ENCODE measurements at regions not wholly inside any gene's neighbourhood (a gene's known extent, or its start where the extent isn't known, plus 50 kb on each side); places are given as distances from the start of the nearest gene placed in this dataset.
"Not testable (repeated sequence)": the region's sequence is repeated elsewhere in the genome, so short reads cannot be mapped to it uniquely, and the experiment has no call there.

DNA sequence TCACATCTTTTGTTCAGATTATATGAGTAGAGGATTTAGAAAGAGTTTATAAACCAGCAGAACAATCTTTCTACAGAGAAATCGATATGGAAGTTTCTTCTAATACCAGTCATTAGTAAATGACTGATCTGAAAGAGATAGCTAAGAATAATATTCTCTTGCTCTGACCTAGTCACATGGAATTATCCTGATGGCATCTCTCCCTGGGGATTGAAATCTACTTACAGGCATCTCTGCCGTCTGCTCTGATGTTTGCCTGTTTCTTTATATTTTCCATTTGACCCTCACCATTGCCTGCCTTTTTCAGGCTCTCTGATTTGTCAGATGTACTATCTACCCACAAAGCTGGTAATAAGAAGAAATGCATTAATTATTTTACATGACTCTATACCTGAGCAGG lies 1157.3 kb downstream of the PCDH7 start:
- CTCF ChIA-PET: no interaction called here
- Histone ChIP-seq H3K4me1 (no peaks in the 10 kb centered on the region), H3K4me3 (ENCODE audit: low read depth, low read length) (no peak overlapping the region), H3K27me3 (replicated peaks; ENCODE audit: control insufficient read depth, insufficient read depth, low read length) (no peaks in the 10 kb centered on the region), H3K36me3 (ENCODE audit: control insufficient read depth, insufficient read depth, low read length) (no peaks in the 10 kb centered on the region), H3K9me3 (no peaks in the 10 kb centered on the region)
- Mint-ChIP-seq H3K9me3 (ENCODE audit: unreplicated experiment) (no peaks in the 10 kb centered on the region), H3K27ac (ENCODE audit: unreplicated experiment) (no peak overlapping the region), H3K27me3 (ENCODE audit: insufficient read depth, unreplicated experiment) (no peaks in the 10 kb centered on the region), H3K36me3 (ENCODE audit: insufficient read depth, unreplicated experiment) (no peaks in the 10 kb centered on the region), H3K4me1 (ENCODE audit: low read depth, unreplicated experiment) (no peaks in the 10 kb centered on the region), H3K4me3 (ENCODE audit: unreplicated experiment) (no peak overlapping the region)
- BruUV-seq (replicated peaks): no TSS peak
- intact Hi-C loops (cut with micrococcal nuclease; ENCODE audit: unreplicated experiment): loop anchor here (5.0 kb wide), 1 partner anchor 165 kb away; no protein-coding TSS in a partner anchor
- POLR2A ChIA-PET: no interaction called here
- TF ChIP-seq, protein P1, sequence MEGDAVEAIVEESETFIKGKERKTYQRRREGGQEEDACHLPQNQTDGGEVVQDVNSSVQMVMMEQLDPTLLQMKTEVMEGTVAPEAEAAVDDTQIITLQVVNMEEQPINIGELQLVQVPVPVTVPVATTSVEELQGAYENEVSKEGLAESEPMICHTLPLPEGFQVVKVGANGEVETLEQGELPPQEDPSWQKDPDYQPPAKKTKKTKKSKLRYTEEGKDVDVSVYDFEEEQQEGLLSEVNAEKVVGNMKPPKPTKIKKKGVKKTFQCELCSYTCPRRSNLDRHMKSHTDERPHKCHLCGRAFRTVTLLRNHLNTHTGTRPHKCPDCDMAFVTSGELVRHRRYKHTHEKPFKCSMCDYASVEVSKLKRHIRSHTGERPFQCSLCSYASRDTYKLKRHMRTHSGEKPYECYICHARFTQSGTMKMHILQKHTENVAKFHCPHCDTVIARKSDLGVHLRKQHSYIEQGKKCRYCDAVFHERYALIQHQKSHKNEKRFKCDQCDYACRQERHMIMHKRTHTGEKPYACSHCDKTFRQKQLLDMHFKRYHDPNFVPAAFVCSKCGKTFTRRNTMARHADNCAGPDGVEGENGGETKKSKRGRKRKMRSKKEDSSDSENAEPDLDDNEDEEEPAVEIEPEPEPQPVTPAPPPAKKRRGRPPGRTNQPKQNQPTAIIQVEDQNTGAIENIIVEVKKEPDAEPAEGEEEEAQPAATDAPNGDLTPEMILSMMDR (IDR thresholded peaks at IDR 0.05; ENCODE audit: insufficient read depth in 1 of 2, low read depth in 1 of 2, low read length in 1 of 2, severe bottlenecking in 1 of 2, unreplicated experiment in 1 of 2): no peak
- DNase-seq: no peak

DNA sequence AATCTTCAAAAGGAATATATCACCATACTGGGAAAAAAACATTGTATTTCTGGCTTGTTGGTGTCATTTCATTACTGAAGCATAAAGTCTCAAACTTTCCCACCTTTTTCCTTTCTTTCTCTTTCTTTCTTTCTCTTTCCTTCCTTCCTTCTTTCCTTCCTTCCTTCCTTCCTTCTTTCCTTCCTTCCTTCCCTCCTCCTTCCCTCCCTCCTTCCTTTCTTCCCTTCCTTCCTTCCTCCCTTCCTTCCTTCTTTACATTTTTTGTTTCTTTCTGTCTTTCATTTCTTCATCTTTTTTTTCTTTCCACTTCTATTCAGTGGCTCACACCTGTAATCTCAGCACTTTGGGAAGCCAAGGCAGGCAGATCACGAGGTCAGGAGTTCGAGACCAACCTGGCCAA lies 1160.7 kb downstream of the PCDH7 start:
- POLR2A ChIA-PET; H3K4me3 Mint-ChIP-seq (ENCODE audit: unreplicated experiment); H3K9me3 Mint-ChIP-seq (ENCODE audit: unreplicated experiment); intact Hi-C loops (cut with micrococcal nuclease; ENCODE audit: unreplicated experiment); H3K36me3 Mint-ChIP-seq (ENCODE audit: insufficient read depth, unreplicated experiment); H3K27me3 ChIP-seq (replicated peaks; ENCODE audit: control insufficient read depth, insufficient read depth, low read length); H3K27me3 Mint-ChIP-seq (ENCODE audit: insufficient read depth, unreplicated experiment); H3K4me1 Mint-ChIP-seq (ENCODE audit: low read depth, unreplicated experiment); H3K4me1 ChIP-seq; DNase-seq; BruUV-seq (replicated peaks); H3K4me3 ChIP-seq (ENCODE audit: low read depth, low read length); H3K36me3 ChIP-seq (ENCODE audit: control insufficient read depth, insufficient read depth, low read length); CTCF ChIA-PET; H3K9me3 ChIP-seq: not testable (repeated sequence)
- H3K27ac Mint-ChIP-seq (ENCODE audit: unreplicated experiment): peak overlapping the region; percentile 8

GRCh38 chr4:31896349-31896748 lies 1176.2 kb downstream of the PCDH7 start:
- DNase-seq: no peak
- no TSS peak for BruUV-seq (replicated peaks)
- TF ChIP-seq, protein P1 (IDR thresholded peaks at IDR 0.05; ENCODE audit: insufficient read depth in 1 of 2, low read depth in 1 of 2, low read length in 1 of 2, severe bottlenecking in 1 of 2, unreplicated experiment in 1 of 2): no peak
- Mint-ChIP-seq H3K4me1 (ENCODE audit: low read depth, unreplicated experiment) (no peaks in the 10 kb centered on the region), H3K27ac (ENCODE audit: unreplicated experiment) (no peak overlapping the region), H3K4me3 (ENCODE audit: unreplicated experiment) (no peak overlapping the region), H3K27me3 (ENCODE audit: insufficient read depth, unreplicated experiment) (no peaks in the 10 kb centered on the region), H3K36me3 (ENCODE audit: insufficient read depth, unreplicated experiment) (no peaks in the 10 kb centered on the region), H3K9me3 (ENCODE audit: unreplicated experiment) (no peaks in the 10 kb centered on the region)
- ChIA-PET POLR2A (no interaction called here), CTCF (no interaction called here)
- H3K4me1 ChIP-seq: no peaks in the 10 kb centered on the region
- no peaks in the 10 kb centered on the region for H3K36me3 ChIP-seq (ENCODE audit: control insufficient read depth, insufficient read depth, low read length)
- intact Hi-C loops (cut with micrococcal nuclease; ENCODE audit: unreplicated experiment): no loop called here
- no peaks in the 10 kb centered on the region for H3K27me3 ChIP-seq (replicated peaks; ENCODE audit: control insufficient read depth, insufficient read depth, low read length)
- H3K9me3 ChIP-seq: no peaks in the 10 kb centered on the region
- no peak overlapping the region for H3K4me3 ChIP-seq (ENCODE audit: low read depth, low read length)

- Mint-ChIP-seq H3K36me3 (ENCODE audit: insufficient read depth, unreplicated experiment) (no peaks in the 10 kb centered on the region), H3K4me1 (ENCODE audit: low read depth, unreplicated experiment) (peaks cover 7% of the 10 kb centered on the region), H3K27ac (ENCODE audit: unreplicated experiment) (peak overlapping the region; percentile 59), H3K9me3 (ENCODE audit: unreplicated experiment) (peaks cover 9% of the 10 kb centered on the region), H3K27me3 (ENCODE audit: insufficient read depth, unreplicated experiment) (no peaks in the 10 kb centered on the region), H3K4me3 (ENCODE audit: unreplicated experiment) (no peak overlapping the region)
- H3K9me3 ChIP-seq: peaks cover 24% of the 10 kb centered on the region
- ChIA-PET CTCF (no interaction called here), POLR2A (no interaction called here)
- no peak overlapping the region for H3K4me3 ChIP-seq (ENCODE audit: low read depth, low read length)
- TF ChIP-seq, protein P1 (IDR thresholded peaks at IDR 0.05; ENCODE audit: insufficient read depth in 1 of 2, low read depth in 1 of 2, low read length in 1 of 2, severe bottlenecking in 1 of 2, unreplicated experiment in 1 of 2): no peak
- no TSS peak for BruUV-seq (replicated peaks)
- no peaks in the 10 kb centered on the region for H3K36me3 ChIP-seq (ENCODE audit: control insufficient read depth, insufficient read depth, low read length)
- DNase-seq: peak; percentile 32 to 35
- H3K27me3 ChIP-seq (replicated peaks; ENCODE audit: control insufficient read depth, insufficient read depth, low read length): no peaks in the 10 kb centered on the region
- intact Hi-C loops (cut with micrococcal nuclease; ENCODE audit: unreplicated experiment): no loop called here
- peaks cover 15% of the 10 kb centered on the region for H3K4me1 ChIP-seq
Measured at GRCh38 chr4:31905363-31905762, 1185.2 kb downstream of the PCDH7 start.

Data from Caco-2 (cell line).